GM12878 (cell line): ENCODE measurements at regions not wholly inside any gene's neighbourhood (a gene's known extent, or its start where the extent isn't known, plus 50 kb on each side); places are given as distances from the start of the nearest gene placed in this dataset.

Source experiments
- ATAC-seq: fragments of 200-7000 bp; cut with Tn5 transposase; 3 replicates; pipeline ENCODE4 v1.9.1; 2020; ENCODE audit warnings: mild to moderate bottlenecking, moderate library complexity
- BruUV-seq: library from RNA; stranded (reverse); fragments of 400-500 nt; replicated peaks from 2 replicates; lab custom pipeline; 2021; lab: Mats Ljungman, UMichigan
- CTCF ChIA-PET: fragments of 300-600 bp; sonication (Branson Sonifier 250); formaldehyde crosslinking; extraction: SDS; loops from one replicate; lab custom pipeline; 2021; ENCODE audit warnings: inconsistent platforms; lab: Yijun Ruan, JAX
- POLR2A ChIA-PET: fragments of 350-600 bp; formaldehyde crosslinking; extraction: SDS; loops from one replicate; lab custom pipeline; 2021; ENCODE audit warnings: inconsistent platforms; lab: Charles Lee
- RAD21 ChIA-PET: fragments of 300-600 bp; sonication (Branson Sonifier 250); formaldehyde crosslinking; loops from one replicate; lab custom pipeline; 2023; ENCODE audit warnings: antibody characterized with exemption; ENCODE audit not compliant: unreplicated experiment; lab: Charles Lee
- SMC1A ChIA-PET: fragments of 300-600 bp; sonication (Branson Sonifier 250); formaldehyde crosslinking; loops from one replicate; lab custom pipeline; 2023; ENCODE audit not compliant: unreplicated experiment, uncharacterized antibody; lab: Charles Lee
- DNase-seq: peaks from one replicate; pipeline ENCODE4 v3.0.0-alpha.2; 2011; ENCODE audit warnings: low read depth, low spot score
- FAIRE-seq: peaks from 3 replicates; lab custom pipeline; 2011; peaks lifted over from hg19 to GRCh38; lab: Jason Lieb, UNC
- H2AFZ ChIP-seq: 2 replicates; pipeline ENCODE4 v1.6.0; 2011; ENCODE audit warnings: low read depth, low read length, control low read depth; ENCODE audit not compliant: control insufficient read depth
- H3K27ac ChIP-seq: 2 replicates; pipeline ENCODE4 v1.5.1; 2011; ENCODE audit warnings: control low read depth; ENCODE audit not compliant: control insufficient read depth, insufficient read depth
- H3K27me3 ChIP-seq, 2 experiments: replicated peaks in 1 of 2; 2 replicates each; pipeline versions ENCODE4 v1.6.0 to v1.6.1; 2011; ENCODE audit warnings: low read length in 1 of 2; ENCODE audit not compliant: control insufficient read depth in 2 of 2, insufficient read depth in 2 of 2
- H3K36me3 ChIP-seq, 2 experiments: 2 replicates each; pipeline ENCODE4 v1.5.1; 2011; ENCODE audit warnings: low read length in 1 of 2; ENCODE audit not compliant: control insufficient read depth in 2 of 2, insufficient read depth in 2 of 2
- H3K4me1 ChIP-seq: 2 replicates; pipeline ENCODE4 v1.6.1; 2011; ENCODE audit warnings: mild to moderate bottlenecking, low read length, moderate library complexity, mixed read lengths; ENCODE audit not compliant: control insufficient read depth, insufficient read depth
- H3K4me2 ChIP-seq: 2 replicates; pipeline ENCODE4 v1.6.0; 2011; ENCODE audit warnings: control low read depth; ENCODE audit not compliant: control insufficient read depth, insufficient read depth
- H3K4me3 ChIP-seq: fragments of 200-600 bp; sonication (generic); 2 replicates; pipeline ENCODE4 v1.5.1; 2016
- H3K79me2 ChIP-seq: 2 replicates; pipeline ENCODE4 v1.6.0; 2011; ENCODE audit warnings: low read length; ENCODE audit not compliant: control insufficient read depth, insufficient read depth
- H3K9ac ChIP-seq: 2 replicates; pipeline ENCODE4 v1.8.0; 2011; ENCODE audit warnings: low read length, control low read depth, mixed read lengths; ENCODE audit not compliant: control insufficient read depth, insufficient read depth
- H3K9me3 ChIP-seq: replicated peaks from 3 replicates; pipeline ENCODE4 v1.5.1; 2011; ENCODE audit warnings: mild to moderate bottlenecking, low read length; ENCODE audit not compliant: control insufficient read depth, insufficient read depth
- H4K20me1 ChIP-seq: 2 replicates; pipeline ENCODE4 v1.6.0; 2011; ENCODE audit not compliant: control insufficient read depth, insufficient read depth
- BHLHE40 ChIP-seq, 2 experiments: fragments of 450-650 bp in 1 of 2; IDR thresholded peaks; 2 replicates each; pipeline ENCODE4 v1.6.1; 2011 to 2017; ENCODE audit warnings: low read depth in 2 of 2, borderline replicate concordance in 1 of 2, improper control_type of control experiment in 1 of 2, low read length in 1 of 2, mild to moderate bottlenecking in 1 of 2
- CREM ChIP-seq: IDR thresholded peaks from 2 replicates; pipeline ENCODE4 v1.6.1; 2014; ENCODE audit warnings: antibody characterized with exemption, low read depth
- DPF2 ChIP-seq: fragments of 450-650 bp; IDR thresholded peaks from 2 replicates; pipeline ENCODE4 v1.6.1; 2017; ENCODE audit warnings: mild to moderate bottlenecking
- PAX5 ChIP-seq: IDR thresholded peaks from 2 replicates; pipeline ENCODE4 v1.6.1; 2011; ENCODE audit warnings: low read depth, low read length, borderline replicate concordance
- RAD51 ChIP-seq: fragments of 450-650 bp; IDR thresholded peaks from 2 replicates; pipeline ENCODE4 v1.6.1; 2016; ENCODE audit warnings: moderate library complexity, mild to moderate bottlenecking, inconsistent platforms
- STAT1 ChIP-seq: fragments of 450-650 bp; conservative IDR thresholded peaks from 2 replicates; pipeline ENCODE4 v1.6.1; 2014; ENCODE audit warnings: antibody characterized with exemption, mild to moderate bottlenecking
- YY1 ChIP-seq: IDR thresholded peaks from 2 replicates; pipeline ENCODE4 v1.6.1; 2011; ENCODE audit warnings: low read depth, mild to moderate bottlenecking, low read length
- ZNF622 ChIP-seq: fragments of 450-650 bp; IDR thresholded peaks from 2 replicates; pipeline ENCODE4 v1.6.1; 2017; ENCODE audit warnings: mild to moderate bottlenecking, inconsistent platforms
- WGBS: methylation state at CpG from one replicate; pipeline ENCODE4 v1.1.6; 2016; ENCODE audit warnings: low lambda C conversion rate; ENCODE audit not compliant: insufficient replicate concordance, insufficient coverage; ENCODE audit errors: missing lambda C conversion rate; 5-methylcytosine and 5-hydroxymethylcytosine counted together
- in situ Hi-C: fragments of 300-500 bp; cut with MboI; formaldehyde crosslinking; loops from 9 replicates; pipeline ENCODE4 v1.14.3; 2018; ENCODE audit warnings: mixed read lengths
- intact Hi-C: fragments of 100-400 bp; cut with micrococcal nuclease; formaldehyde crosslinking; loops from one replicate; pipeline ENCODE4 v1.14.2; 2022; ENCODE audit not compliant: unreplicated experiment
- TF ChIP-seq, protein P1 (sequence below): IDR thresholded peaks from 2 replicates; pipeline ENCODE4 v1.6.1; 2012; ENCODE audit warnings: mild to moderate bottlenecking, low read depth, low read length
- TF ChIP-seq, protein P2 (sequence below): fragments of 450-650 bp; IDR thresholded peaks from 2 replicates; pipeline ENCODE4 v1.6.1; 2017; ENCODE audit warnings: mild to moderate bottlenecking
- TF ChIP-seq, protein P3 (sequence below): fragments of 450-650 bp; formaldehyde crosslinking; IDR thresholded peaks from 2 replicates; pipeline ENCODE4 v1.5.0; 2022; ENCODE audit warnings: mild to moderate bottlenecking, missing genetic modification characterization

DNA sequence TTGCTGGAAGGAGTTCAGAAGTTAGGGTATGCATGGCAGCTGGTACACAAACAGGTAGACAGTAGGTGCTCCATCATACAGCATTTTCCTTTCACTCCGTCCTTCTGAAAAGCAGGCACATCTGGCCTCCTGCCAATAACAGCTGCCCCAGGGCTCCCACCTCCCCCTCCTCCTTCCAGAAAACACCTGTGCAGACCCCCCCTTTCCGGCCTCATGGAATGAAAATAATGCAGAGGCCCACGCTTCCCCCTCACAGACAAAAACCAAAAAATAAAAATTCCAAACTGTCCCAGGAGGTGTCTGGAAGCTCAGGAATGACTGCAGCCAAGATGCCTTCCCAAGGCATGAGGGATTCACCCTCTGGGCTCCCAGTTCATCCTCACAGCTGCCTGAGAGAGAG is 185.5 kb downstream of the MN1 start:
- in situ Hi-C loops: no loop called here
- no peak for TF ChIP-seq YY1
- no peak for TF ChIP-seq BHLHE40 (IDR thresholded peaks at IDR 0.05; ENCODE audit: borderline replicate concordance in 1 of 2, low read depth in 2 of 2, low read length in 1 of 2)
- TF ChIP-seq DPF2: no peak
- no peak for TF ChIP-seq RAD51
- TF ChIP-seq CREM: no peak
- TF ChIP-seq, protein P1, sequence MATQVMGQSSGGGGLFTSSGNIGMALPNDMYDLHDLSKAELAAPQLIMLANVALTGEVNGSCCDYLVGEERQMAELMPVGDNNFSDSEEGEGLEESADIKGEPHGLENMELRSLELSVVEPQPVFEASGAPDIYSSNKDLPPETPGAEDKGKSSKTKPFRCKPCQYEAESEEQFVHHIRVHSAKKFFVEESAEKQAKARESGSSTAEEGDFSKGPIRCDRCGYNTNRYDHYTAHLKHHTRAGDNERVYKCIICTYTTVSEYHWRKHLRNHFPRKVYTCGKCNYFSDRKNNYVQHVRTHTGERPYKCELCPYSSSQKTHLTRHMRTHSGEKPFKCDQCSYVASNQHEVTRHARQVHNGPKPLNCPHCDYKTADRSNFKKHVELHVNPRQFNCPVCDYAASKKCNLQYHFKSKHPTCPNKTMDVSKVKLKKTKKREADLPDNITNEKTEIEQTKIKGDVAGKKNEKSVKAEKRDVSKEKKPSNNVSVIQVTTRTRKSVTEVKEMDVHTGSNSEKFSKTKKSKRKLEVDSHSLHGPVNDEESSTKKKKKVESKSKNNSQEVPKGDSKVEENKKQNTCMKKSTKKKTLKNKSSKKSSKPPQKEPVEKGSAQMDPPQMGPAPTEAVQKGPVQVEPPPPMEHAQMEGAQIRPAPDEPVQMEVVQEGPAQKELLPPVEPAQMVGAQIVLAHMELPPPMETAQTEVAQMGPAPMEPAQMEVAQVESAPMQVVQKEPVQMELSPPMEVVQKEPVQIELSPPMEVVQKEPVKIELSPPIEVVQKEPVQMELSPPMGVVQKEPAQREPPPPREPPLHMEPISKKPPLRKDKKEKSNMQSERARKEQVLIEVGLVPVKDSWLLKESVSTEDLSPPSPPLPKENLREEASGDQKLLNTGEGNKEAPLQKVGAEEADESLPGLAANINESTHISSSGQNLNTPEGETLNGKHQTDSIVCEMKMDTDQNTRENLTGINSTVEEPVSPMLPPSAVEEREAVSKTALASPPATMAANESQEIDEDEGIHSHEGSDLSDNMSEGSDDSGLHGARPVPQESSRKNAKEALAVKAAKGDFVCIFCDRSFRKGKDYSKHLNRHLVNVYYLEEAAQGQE: no peak
- TF ChIP-seq PAX5: no peak
- TF ChIP-seq, protein P2, sequence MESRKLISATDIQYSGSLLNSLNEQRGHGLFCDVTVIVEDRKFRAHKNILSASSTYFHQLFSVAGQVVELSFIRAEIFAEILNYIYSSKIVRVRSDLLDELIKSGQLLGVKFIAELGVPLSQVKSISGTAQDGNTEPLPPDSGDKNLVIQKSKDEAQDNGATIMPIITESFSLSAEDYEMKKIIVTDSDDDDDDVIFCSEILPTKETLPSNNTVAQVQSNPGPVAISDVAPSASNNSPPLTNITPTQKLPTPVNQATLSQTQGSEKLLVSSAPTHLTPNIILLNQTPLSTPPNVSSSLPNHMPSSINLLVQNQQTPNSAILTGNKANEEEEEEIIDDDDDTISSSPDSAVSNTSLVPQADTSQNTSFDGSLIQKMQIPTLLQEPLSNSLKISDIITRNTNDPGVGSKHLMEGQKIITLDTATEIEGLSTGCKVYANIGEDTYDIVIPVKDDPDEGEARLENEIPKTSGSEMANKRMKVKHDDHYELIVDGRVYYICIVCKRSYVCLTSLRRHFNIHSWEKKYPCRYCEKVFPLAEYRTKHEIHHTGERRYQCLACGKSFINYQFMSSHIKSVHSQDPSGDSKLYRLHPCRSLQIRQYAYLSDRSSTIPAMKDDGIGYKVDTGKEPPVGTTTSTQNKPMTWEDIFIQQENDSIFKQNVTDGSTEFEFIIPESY: no peak
- TF ChIP-seq, protein P3, sequence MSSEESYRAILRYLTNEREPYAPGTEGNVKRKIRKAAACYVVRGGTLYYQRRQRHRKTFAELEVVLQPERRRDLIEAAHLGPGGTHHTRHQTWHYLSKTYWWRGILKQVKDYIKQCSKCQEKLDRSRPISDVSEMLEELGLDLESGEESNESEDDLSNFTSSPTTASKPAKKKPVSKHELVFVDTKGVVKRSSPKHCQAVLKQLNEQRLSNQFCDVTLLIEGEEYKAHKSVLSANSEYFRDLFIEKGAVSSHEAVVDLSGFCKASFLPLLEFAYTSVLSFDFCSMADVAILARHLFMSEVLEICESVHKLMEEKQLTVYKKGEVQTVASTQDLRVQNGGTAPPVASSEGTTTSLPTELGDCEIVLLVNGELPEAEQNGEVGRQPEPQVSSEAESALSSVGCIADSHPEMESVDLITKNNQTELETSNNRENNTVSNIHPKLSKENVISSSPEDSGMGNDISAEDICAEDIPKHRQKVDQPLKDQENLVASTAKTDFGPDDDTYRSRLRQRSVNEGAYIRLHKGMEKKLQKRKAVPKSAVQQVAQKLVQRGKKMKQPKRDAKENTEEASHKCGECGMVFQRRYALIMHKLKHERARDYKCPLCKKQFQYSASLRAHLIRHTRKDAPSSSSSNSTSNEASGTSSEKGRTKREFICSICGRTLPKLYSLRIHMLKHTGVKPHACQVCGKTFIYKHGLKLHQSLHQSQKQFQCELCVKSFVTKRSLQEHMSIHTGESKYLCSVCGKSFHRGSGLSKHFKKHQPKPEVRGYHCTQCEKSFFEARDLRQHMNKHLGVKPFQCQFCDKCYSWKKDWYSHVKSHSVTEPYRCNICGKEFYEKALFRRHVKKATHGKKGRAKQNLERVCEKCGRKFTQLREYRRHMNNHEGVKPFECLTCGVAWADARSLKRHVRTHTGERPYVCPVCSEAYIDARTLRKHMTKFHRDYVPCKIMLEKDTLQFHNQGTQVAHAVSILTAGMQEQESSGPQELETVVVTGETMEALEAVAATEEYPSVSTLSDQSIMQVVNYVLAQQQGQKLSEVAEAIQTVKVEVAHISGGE (CRISPR knock-in tag): no peak
- TF ChIP-seq STAT1: no peak
- no peak for TF ChIP-seq ZNF622
- BruUV-seq: no TSS peak
- no peaks in the 10 kb centered on the region for H3K36me3 ChIP-seq
- FAIRE-seq (no peak), ATAC-seq (no peak), DNase-seq (no peak)
- RAD21 ChIA-PET: no interaction called here
- SMC1A ChIA-PET: no interaction called here
- 4% methylated on average over 3 of the region's 3 CpGs for WGBS
- H3K9ac ChIP-seq: no peak overlapping the region
- H3K9me3 ChIP-seq: no peaks in the 10 kb centered on the region
- no peak overlapping the region for H3K27ac ChIP-seq
- CTCF ChIA-PET: no interaction called here
- no peaks in the 10 kb centered on the region for H3K79me2 ChIP-seq
- H3K4me3 ChIP-seq: no peak overlapping the region
- intact Hi-C loops: no loop called here
- POLR2A ChIA-PET: no interaction called here
- no peaks in the 10 kb centered on the region for H3K4me1 ChIP-seq
- H2AFZ ChIP-seq: no peak overlapping the region
- H3K27me3 ChIP-seq: no peaks in the 10 kb centered on the region; a peak in 2 of 4 replicates
- H4K20me1 ChIP-seq: no peaks in the 10 kb centered on the region
- no peak overlapping the region for H3K4me2 ChIP-seq
